ENCODE measurements at regions not wholly inside any gene's neighbourhood (a gene's known extent, or its start where the extent isn't known, plus 50 kb on each side); places are given as distances from the start of the nearest gene placed in this dataset.

DNA sequence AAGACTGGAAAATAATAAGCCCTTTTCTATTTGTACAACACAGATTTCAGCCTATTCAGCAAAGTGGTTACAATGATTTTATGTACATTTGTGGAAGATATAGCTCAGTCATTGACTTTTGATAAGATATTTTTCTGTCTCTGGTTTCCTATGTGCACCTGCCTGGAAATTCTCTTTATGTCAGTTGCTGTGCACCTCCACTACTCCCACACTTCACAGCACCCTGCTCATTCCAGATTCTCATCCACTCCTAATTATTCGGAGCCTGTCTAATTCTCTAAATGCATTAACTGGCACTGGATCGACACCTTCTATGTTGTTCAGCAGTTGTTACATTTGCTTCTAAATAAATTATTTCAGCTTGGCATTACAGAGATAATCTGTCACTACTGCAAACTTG, 275.1 kb upstream of the RND3 start:
- ChIA-PET CTCF (no interaction called here), POLR2A (no interaction called here)
- H3K9me3 Mint-ChIP-seq, result peaks cover 0 to 3% (median 0%) of the 10 kb centered on the region in 5 donors
- no peak for DNase-seq
- peaks cover 0 to 2% of the 10 kb centered on the region in 2 donors for H3K27me3 Mint-ChIP-seq
- H3K4me3 ChIP-seq (ENCODE audit: low read length), result no peak overlapping the region
- no peaks in the 10 kb centered on the region for H3K27me3 ChIP-seq (ENCODE audit: insufficient read depth, low read length, poor library complexity, severe bottlenecking)
- no peaks in the 10 kb centered on the region for H3K4me1 Mint-ChIP-seq
- no peaks in the 10 kb centered on the region for H3K36me3 Mint-ChIP-seq
- H3K9me3 ChIP-seq (ENCODE audit: low read length), result no peaks in the 10 kb centered on the region
- H3K27ac Mint-ChIP-seq, result no peak overlapping the region
- H3K4me3 Mint-ChIP-seq, result no peak overlapping the region
- no peaks in the 10 kb centered on the region for H3K36me3 ChIP-seq (ENCODE audit: insufficient read depth, low read length)
- no peak overlapping the region for H3K27ac ChIP-seq (ENCODE audit: low read depth, low read length)
- H3K4me1 ChIP-seq (ENCODE audit: insufficient read depth, low read length), result no peaks in the 10 kb centered on the region

DNA sequence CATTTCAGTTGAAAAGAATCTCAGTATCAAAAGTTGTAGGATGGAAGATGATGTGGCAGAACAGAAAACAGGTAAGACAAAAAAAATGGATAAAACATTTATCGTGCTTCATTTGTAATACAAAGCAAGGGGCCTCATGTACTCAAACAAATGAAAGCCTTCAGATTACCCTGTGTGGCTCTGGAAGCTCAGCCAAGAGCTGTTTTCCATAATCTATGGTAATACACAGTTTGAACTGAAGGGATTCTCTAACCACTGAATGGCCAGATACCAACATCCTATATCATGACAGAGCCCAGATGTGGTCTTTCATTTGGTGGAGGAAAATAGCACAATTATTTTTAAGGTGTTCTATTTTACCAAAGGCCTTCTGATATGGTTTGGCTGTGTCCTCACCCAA, 272.1 kb upstream of the RND3 start:
- Histone ChIP-seq H3K36me3 (ENCODE audit: insufficient read depth, low read length) (no peaks in the 10 kb centered on the region), H3K4me1 (ENCODE audit: insufficient read depth, low read length) (no peaks in the 10 kb centered on the region), H3K9me3 (ENCODE audit: low read length) (no peaks in the 10 kb centered on the region), H3K27ac (ENCODE audit: low read depth, low read length) (no peak overlapping the region), H3K27me3 (ENCODE audit: insufficient read depth, low read length, poor library complexity, severe bottlenecking) (no peaks in the 10 kb centered on the region), H3K4me3 (ENCODE audit: low read length) (no peak overlapping the region)
- ChIA-PET CTCF (no interaction called here), POLR2A (no interaction called here)
- H3K9me3 Mint-ChIP-seq, result peaks cover 0 to 5% (median 0%) of the 10 kb centered on the region in 5 donors
- H3K27me3 Mint-ChIP-seq, result peaks cover 0 to 2% of the 10 kb centered on the region in 2 donors
- DNase-seq, result no peak
- H3K4me3 Mint-ChIP-seq, result no peak overlapping the region
- no peaks in the 10 kb centered on the region for H3K36me3 Mint-ChIP-seq
- no peak overlapping the region for H3K27ac Mint-ChIP-seq
- H3K4me1 Mint-ChIP-seq, result no peaks in the 10 kb centered on the region

DNA sequence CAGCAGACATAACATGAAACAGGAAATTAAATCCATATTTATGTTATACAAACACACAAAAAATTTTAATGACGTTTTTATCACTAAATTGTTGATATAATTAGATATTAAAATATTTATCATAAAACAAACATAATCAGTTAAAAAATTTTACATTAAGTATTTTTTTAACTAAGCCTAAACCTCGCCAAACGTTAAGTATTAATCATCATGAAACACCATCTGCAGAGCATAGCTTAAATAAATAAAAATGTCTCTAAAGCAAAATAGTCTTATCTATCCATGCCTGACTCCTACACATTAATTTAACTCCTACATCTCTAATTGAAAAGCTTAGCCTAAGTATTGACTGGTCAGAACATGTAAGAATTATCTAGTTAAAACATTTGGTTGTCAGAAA, 271.6 kb upstream of the RND3 start:
- ChIA-PET CTCF (no interaction called here), POLR2A (no interaction called here)
- Mint-ChIP-seq H3K4me1 (no peaks in the 10 kb centered on the region), H3K36me3 (no peaks in the 10 kb centered on the region), H3K9me3 (peaks cover 0 to 4% (median 0%) of the 10 kb centered on the region in 5 donors), H3K4me3 (no peak overlapping the region), H3K27me3 (peaks cover 0 to 2% of the 10 kb centered on the region in 2 donors), H3K27ac (no peak overlapping the region)
- Histone ChIP-seq H3K36me3 (ENCODE audit: insufficient read depth, low read length) (no peaks in the 10 kb centered on the region), H3K27me3 (ENCODE audit: insufficient read depth, low read length, poor library complexity, severe bottlenecking) (no peaks in the 10 kb centered on the region), H3K27ac (ENCODE audit: low read depth, low read length) (no peak overlapping the region), H3K4me1 (ENCODE audit: insufficient read depth, low read length) (no peaks in the 10 kb centered on the region), H3K4me3 (ENCODE audit: low read length) (no peak overlapping the region), H3K9me3 (ENCODE audit: low read length) (no peaks in the 10 kb centered on the region)
- no peak for DNase-seq

DNA sequence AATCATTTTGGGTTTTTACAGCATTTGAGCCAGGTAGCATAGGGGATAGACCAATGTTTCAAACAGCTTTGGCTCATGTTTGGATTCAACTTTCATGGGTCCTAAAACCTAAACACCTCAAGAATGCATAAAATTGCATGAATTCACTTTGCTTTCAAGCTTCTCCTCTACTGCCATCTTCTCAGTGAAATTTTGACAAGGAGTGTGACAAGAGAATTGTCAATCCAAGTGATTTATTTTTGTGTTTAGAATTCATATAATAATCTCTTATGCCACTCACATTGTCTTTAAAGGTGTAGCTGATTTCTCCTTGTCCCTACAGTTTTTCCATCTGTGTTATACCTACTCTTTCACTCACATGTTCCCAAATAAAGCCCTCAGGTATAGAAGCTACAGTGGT, 264.8 kb upstream of the RND3 start:
- Histone ChIP-seq H3K36me3 (ENCODE audit: insufficient read depth, low read length) (no peaks in the 10 kb centered on the region), H3K4me3 (ENCODE audit: low read length) (no peak overlapping the region), H3K27me3 (ENCODE audit: insufficient read depth, low read length, poor library complexity, severe bottlenecking) (no peaks in the 10 kb centered on the region), H3K4me1 (ENCODE audit: insufficient read depth, low read length) (no peaks in the 10 kb centered on the region), H3K9me3 (ENCODE audit: low read length) (no peaks in the 10 kb centered on the region), H3K27ac (ENCODE audit: low read depth, low read length) (no peak overlapping the region)
- Mint-ChIP-seq H3K36me3 (no peaks in the 10 kb centered on the region), H3K4me1 (no peaks in the 10 kb centered on the region), H3K27me3 (peaks cover 0 to 1% of the 10 kb centered on the region in 2 donors), H3K27ac (no peak overlapping the region), H3K4me3 (no peak overlapping the region), H3K9me3 (peaks cover 0 to 3% (median 0%) of the 10 kb centered on the region in 5 donors)
- POLR2A ChIA-PET, result no interaction called here
- DNase-seq, result no peak
- CTCF ChIA-PET, result no interaction called here

DNA sequence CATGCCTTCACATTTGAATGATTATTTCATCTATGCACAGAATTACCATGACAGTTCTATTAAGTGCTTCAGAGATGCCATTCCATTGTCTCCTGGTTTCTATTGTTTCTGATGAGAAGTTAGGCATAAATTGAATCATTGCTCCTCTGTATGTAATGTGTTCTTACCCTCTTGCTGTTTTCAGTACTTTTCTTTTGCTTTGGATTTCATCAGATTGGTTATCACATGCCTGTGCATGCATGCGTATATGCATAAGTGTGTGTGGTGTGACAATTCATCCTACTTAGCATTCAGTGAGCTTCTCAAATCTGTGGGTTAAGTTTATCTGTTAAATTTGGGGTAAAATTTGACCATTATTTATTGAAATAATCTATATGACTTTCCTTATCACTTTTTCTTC, 263.3 kb upstream of the RND3 start:
- Histone ChIP-seq H3K4me3 (ENCODE audit: low read length) (no peak overlapping the region), H3K27me3 (ENCODE audit: insufficient read depth, low read length, poor library complexity, severe bottlenecking) (no peaks in the 10 kb centered on the region), H3K27ac (ENCODE audit: low read depth, low read length) (no peak overlapping the region), H3K4me1 (ENCODE audit: insufficient read depth, low read length) (no peaks in the 10 kb centered on the region), H3K36me3 (ENCODE audit: insufficient read depth, low read length) (no peaks in the 10 kb centered on the region), H3K9me3 (ENCODE audit: low read length) (no peaks in the 10 kb centered on the region)
- H3K9me3 Mint-ChIP-seq, result peaks cover 0 to 3% (median 0%) of the 10 kb centered on the region in 5 donors
- CTCF ChIA-PET, result no interaction called here
- H3K4me1 Mint-ChIP-seq, result no peaks in the 10 kb centered on the region
- H3K27ac Mint-ChIP-seq, result no peak overlapping the region
- POLR2A ChIA-PET, result no interaction called here
- peaks cover 0 to 1% of the 10 kb centered on the region in 2 donors for H3K27me3 Mint-ChIP-seq
- no peaks in the 10 kb centered on the region for H3K36me3 Mint-ChIP-seq
- no peak overlapping the region for H3K4me3 Mint-ChIP-seq
- DNase-seq, result no peak

DNA sequence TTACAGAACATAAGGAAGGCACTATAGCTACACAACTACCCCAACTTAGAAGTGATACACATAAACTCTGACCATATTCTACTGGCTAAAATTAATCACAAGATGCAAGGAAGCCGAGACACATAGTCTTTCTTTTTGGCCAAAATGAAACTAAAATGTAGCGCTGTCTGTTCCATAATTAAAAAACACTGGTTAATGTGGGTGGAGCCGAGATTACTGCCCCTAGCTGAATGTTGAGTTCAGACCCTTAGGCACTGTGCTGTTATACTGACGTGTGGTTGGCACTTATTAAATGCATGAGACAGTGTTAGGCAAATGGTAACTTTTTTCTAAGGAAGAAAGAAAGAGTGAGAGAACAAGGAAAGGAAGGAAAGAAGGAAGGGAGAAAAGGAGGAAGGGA, 254.6 kb upstream of the RND3 start:
- Histone ChIP-seq H3K27ac (ENCODE audit: low read depth, low read length) (no peak overlapping the region), H3K36me3 (ENCODE audit: insufficient read depth, low read length) (no peaks in the 10 kb centered on the region), H3K4me1 (ENCODE audit: insufficient read depth, low read length) (no peaks in the 10 kb centered on the region), H3K9me3 (ENCODE audit: low read length) (no peaks in the 10 kb centered on the region), H3K27me3 (ENCODE audit: insufficient read depth, low read length, poor library complexity, severe bottlenecking) (no peaks in the 10 kb centered on the region), H3K4me3 (ENCODE audit: low read length) (no peak overlapping the region)
- ChIA-PET CTCF (no interaction called here), POLR2A (no interaction called here)
- Mint-ChIP-seq H3K27ac (no peak overlapping the region), H3K9me3 (peaks cover 0 to 4% (median 2%) of the 10 kb centered on the region in 5 donors), H3K4me1 (no peaks in the 10 kb centered on the region), H3K36me3 (no peaks in the 10 kb centered on the region), H3K4me3 (no peak overlapping the region), H3K27me3 (no peaks in the 10 kb centered on the region)
- no peak for DNase-seq

DNA sequence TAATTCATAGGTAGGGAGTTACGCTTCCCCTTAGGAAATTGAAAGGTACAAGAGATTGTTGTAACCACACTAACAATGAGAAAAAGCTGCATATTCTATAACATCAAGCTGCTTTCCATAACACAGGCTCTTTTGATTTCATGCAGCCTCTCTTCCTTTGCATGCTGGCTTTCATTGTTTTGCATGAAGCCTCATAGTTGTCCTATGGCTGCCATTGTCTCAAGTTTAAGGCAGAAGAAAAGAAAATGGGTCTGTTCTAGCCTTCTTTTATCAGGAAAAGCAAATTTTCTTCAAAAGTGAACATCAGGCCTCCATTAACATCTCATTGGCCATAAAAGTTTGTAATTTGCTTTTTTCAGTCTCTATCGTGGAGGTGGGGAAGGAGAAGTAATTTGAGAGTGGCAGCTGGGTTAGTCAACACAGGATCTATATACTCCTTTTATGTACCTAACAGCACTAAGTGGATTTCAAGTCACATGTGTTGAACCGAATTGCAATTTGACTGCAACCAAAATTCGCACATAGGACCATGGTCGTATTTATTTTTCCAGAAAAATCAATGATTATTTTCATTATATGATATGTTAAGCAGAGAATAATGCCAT, 248.5 kb upstream of the RND3 start:
- DNase-seq, result no peak
- no peaks in the 10 kb centered on the region for H3K27me3 Mint-ChIP-seq
- CTCF ChIA-PET, result no interaction called here
- peaks cover 0 to 7% (median 2%) of the 10 kb centered on the region in 5 donors for H3K9me3 Mint-ChIP-seq
- Histone ChIP-seq H3K4me1 (ENCODE audit: insufficient read depth, low read length) (no peaks in the 10 kb centered on the region), H3K27me3 (ENCODE audit: insufficient read depth, low read length, poor library complexity, severe bottlenecking) (no peaks in the 10 kb centered on the region), H3K4me3 (ENCODE audit: low read length) (no peak overlapping the region), H3K9me3 (ENCODE audit: low read length) (no peaks in the 10 kb centered on the region), H3K36me3 (ENCODE audit: insufficient read depth, low read length) (no peaks in the 10 kb centered on the region), H3K27ac (ENCODE audit: low read depth, low read length) (no peak overlapping the region)
- POLR2A ChIA-PET, result no interaction called here
- no peak overlapping the region for H3K27ac Mint-ChIP-seq
- no peak overlapping the region for H3K4me3 Mint-ChIP-seq
- no peaks in the 10 kb centered on the region for H3K36me3 Mint-ChIP-seq
- H3K4me1 Mint-ChIP-seq, result no peaks in the 10 kb centered on the region

DNA sequence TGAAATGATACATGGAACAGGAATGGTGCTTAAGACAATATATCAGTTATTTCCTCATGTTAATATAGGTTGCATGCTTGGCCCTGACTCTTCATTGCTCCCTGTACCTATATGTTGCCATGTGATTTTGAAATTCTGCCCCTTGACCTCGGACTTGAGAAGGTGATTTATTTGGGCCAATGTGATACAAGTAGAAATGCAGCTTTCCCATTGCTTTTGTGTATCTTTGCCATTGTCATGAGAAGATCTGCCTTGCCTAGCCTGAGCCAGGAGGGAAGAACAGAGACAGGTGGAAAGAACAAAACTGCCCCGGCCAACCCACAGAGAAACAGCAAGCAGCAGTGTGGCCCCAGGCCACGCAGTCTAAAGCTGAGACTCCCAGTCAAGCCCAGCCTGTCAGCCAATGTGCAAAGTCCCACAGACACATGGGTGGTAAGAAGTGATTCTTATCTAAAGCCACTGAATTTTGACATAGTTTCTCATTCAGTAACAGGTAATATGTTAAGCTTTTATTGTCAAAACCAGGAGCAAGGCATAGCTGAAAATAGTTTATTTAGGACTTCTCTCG, 245.7 kb upstream of the RND3 start:
- H3K4me1 ChIP-seq (ENCODE audit: insufficient read depth, low read length), result no peaks in the 10 kb centered on the region
- Mint-ChIP-seq H3K4me3 (no peak overlapping the region), H3K36me3 (no peaks in the 10 kb centered on the region), H3K27ac (no peak overlapping the region), H3K27me3 (no peaks in the 10 kb centered on the region), H3K9me3 (peaks cover 0 to 5% (median 0%) of the 10 kb centered on the region in 5 donors), H3K4me1 (no peaks in the 10 kb centered on the region)
- DNase-seq, result no peak
- no peaks in the 10 kb centered on the region for H3K27me3 ChIP-seq (ENCODE audit: insufficient read depth, low read length, poor library complexity, severe bottlenecking)
- CTCF ChIA-PET, result no interaction called here
- POLR2A ChIA-PET, result no interaction called here
- no peak overlapping the region for H3K4me3 ChIP-seq (ENCODE audit: low read length)
- H3K9me3 ChIP-seq (ENCODE audit: low read length), result no peaks in the 10 kb centered on the region
- H3K27ac ChIP-seq (ENCODE audit: low read depth, low read length), result no peak overlapping the region
- no peaks in the 10 kb centered on the region for H3K36me3 ChIP-seq (ENCODE audit: insufficient read depth, low read length)

DNA sequence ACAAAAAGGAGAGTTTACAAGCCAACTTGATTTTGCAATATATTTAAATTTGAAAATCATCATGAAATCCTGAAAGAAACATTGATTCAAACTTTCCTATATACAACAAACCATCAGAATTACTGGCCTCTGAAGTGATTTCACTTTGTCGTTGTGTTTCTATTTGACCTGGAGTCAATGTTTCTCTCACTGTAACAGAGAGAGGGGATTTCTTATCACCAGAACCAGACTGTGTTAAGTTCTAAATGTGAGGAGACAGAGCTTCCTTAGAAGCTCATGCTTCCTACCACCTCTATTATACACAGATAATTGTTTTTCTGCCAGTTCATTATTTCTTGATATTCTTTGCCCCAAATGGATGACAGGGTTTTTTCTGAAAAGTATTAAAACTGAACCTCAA, 245.0 kb upstream of the RND3 start:
- POLR2A ChIA-PET, result no interaction called here
- Mint-ChIP-seq H3K4me1 (no peaks in the 10 kb centered on the region), H3K27me3 (no peaks in the 10 kb centered on the region), H3K4me3 (no peak overlapping the region), H3K9me3 (peaks cover 0 to 5% (median 0%) of the 10 kb centered on the region in 5 donors), H3K27ac (no peak overlapping the region), H3K36me3 (no peaks in the 10 kb centered on the region)
- H3K4me3 ChIP-seq (ENCODE audit: low read length), result no peak overlapping the region
- no peaks in the 10 kb centered on the region for H3K36me3 ChIP-seq (ENCODE audit: insufficient read depth, low read length)
- no peaks in the 10 kb centered on the region for H3K27me3 ChIP-seq (ENCODE audit: insufficient read depth, low read length, poor library complexity, severe bottlenecking)
- DNase-seq, result no peak
- no peak overlapping the region for H3K27ac ChIP-seq (ENCODE audit: low read depth, low read length)
- no peaks in the 10 kb centered on the region for H3K9me3 ChIP-seq (ENCODE audit: low read length)
- H3K4me1 ChIP-seq (ENCODE audit: insufficient read depth, low read length), result no peaks in the 10 kb centered on the region
- CTCF ChIA-PET, result no interaction called here
